ENCODE measurements at regions not wholly inside any gene's neighbourhood (a gene's known extent, or its start where the extent isn't known, plus 50 kb on each side); places are given as distances from the start of the nearest gene placed in this dataset.

DNA sequence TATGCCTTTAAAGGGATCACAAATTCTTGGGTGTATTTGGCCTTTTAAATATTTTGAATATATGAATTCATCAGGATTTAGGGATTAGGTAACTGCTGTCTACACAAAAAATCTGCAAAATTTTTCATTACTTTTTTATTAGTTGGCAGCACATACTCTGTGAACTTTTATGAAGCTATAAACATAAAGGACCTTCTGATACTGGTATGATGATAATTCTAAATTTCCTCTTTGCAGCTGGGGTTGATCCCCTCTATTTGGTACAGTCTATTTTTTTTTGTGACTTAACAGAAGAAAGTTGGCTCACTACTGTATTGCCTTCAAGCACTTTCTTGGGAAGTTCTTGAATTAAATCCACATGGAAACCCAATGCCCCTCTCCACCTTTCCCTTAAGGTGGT is 416.1 kb downstream of the LMO4 start:
- TF ChIP-seq, protein P1, sequence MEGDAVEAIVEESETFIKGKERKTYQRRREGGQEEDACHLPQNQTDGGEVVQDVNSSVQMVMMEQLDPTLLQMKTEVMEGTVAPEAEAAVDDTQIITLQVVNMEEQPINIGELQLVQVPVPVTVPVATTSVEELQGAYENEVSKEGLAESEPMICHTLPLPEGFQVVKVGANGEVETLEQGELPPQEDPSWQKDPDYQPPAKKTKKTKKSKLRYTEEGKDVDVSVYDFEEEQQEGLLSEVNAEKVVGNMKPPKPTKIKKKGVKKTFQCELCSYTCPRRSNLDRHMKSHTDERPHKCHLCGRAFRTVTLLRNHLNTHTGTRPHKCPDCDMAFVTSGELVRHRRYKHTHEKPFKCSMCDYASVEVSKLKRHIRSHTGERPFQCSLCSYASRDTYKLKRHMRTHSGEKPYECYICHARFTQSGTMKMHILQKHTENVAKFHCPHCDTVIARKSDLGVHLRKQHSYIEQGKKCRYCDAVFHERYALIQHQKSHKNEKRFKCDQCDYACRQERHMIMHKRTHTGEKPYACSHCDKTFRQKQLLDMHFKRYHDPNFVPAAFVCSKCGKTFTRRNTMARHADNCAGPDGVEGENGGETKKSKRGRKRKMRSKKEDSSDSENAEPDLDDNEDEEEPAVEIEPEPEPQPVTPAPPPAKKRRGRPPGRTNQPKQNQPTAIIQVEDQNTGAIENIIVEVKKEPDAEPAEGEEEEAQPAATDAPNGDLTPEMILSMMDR (IDR thresholded peaks at IDR 0.05), result no peak
- TF ChIP-seq POLR2A (IDR thresholded peaks at IDR 0.05) (no peak), EP300 (IDR thresholded peaks at IDR 0.05) (no peak), POLR2AphosphoS5 (IDR thresholded peaks at IDR 0.05) (no peak)
